OCI-LY7 (cell line): ENCODE measurements at regions not wholly inside any gene's neighbourhood (a gene's known extent, or its start where the extent isn't known, plus 50 kb on each side); places are given as distances from the start of the nearest gene placed in this dataset.

ENCODE experiments used
- BruUV-seq: library from RNA; stranded (reverse); fragments of 400-500 nt; replicated peaks from 2 replicates; lab custom pipeline; 2021; lab: Mats Ljungman, UMichigan
- CTCF ChIA-PET: fragments of 300-600 bp; sonication (Branson Sonifier 250); formaldehyde crosslinking; loops from one replicate; lab custom pipeline; 2022; ENCODE audit warnings: antibody characterized with exemption; ENCODE audit not compliant: unreplicated experiment; lab: Charles Lee
- POLR2A ChIA-PET: fragments of 300-600 bp; sonication (Branson Sonifier 250); formaldehyde crosslinking; loops from one replicate; lab custom pipeline; 2022; ENCODE audit warnings: antibody characterized with exemption; lab: Charles Lee
- DNase-seq: peaks from one replicate; pipeline ENCODE4 v3.0.0-alpha.2; 2015; ENCODE audit warnings: low spot score
- H2AFZ ChIP-seq: fragments of 200-600 bp; sonication (generic), shearing (Covaris generic); 2 replicates; pipeline ENCODE4 v1.6.1; 2014; ENCODE audit warnings: mild to moderate bottlenecking, antibody characterized with exemption, low read length, moderate library complexity
- H3K27ac ChIP-seq: fragments of 200-600 bp; sonication (generic); 2 replicates; pipeline ENCODE4 v1.5.1; 2014; ENCODE audit warnings: mixed run types, low read depth, mild to moderate bottlenecking, moderate library complexity, low read length, inconsistent platforms; ENCODE audit not compliant: poor library complexity, severe bottlenecking
- H3K36me3 ChIP-seq: fragments of 200-600 bp; sonication (generic); 2 replicates; pipeline ENCODE4 v1.6.1; 2014; ENCODE audit warnings: mild to moderate bottlenecking, antibody characterized with exemption, low read length, moderate library complexity, mixed read lengths; ENCODE audit not compliant: insufficient read depth
- H3K4me1 ChIP-seq: fragments of 200-600 bp; sonication (generic); 2 replicates; pipeline ENCODE4 v1.5.1; 2014; ENCODE audit warnings: mild to moderate bottlenecking, low read length; ENCODE audit not compliant: insufficient read depth, poor library complexity, severe bottlenecking
- H3K4me2 ChIP-seq: fragments of 200-600 bp; sonication (generic); 2 replicates; pipeline ENCODE4 v1.6.1; 2014; ENCODE audit warnings: mild to moderate bottlenecking, low read length
- H3K4me3 ChIP-seq: fragments of 200-600 bp; sonication (generic); 2 replicates; pipeline ENCODE4 v1.5.1; 2014; ENCODE audit warnings: mild to moderate bottlenecking, low read depth, low read length; ENCODE audit not compliant: poor library complexity, severe bottlenecking
- H3K79me2 ChIP-seq: fragments of 200-600 bp; sonication (generic); 2 replicates; pipeline ENCODE4 v1.6.1; 2016; ENCODE audit warnings: low read depth, mild to moderate bottlenecking, low read length, moderate library complexity, mixed read lengths; ENCODE audit not compliant: insufficient read depth
- H3K9me2 ChIP-seq: fragments of 200-600 bp; sonication (generic); 2 replicates; pipeline ENCODE4 v1.6.1; 2016; ENCODE audit warnings: mild to moderate bottlenecking, low read length, mixed read lengths; ENCODE audit not compliant: insufficient read depth
- H3K9me3 ChIP-seq: fragments of 200-600 bp; sonication (generic); 2 replicates; pipeline ENCODE4 v1.6.1; 2014; ENCODE audit warnings: mild to moderate bottlenecking, mixed run types, low read length, mixed read lengths
- H4K20me1 ChIP-seq: fragments of 200-600 bp; sonication (generic); 2 replicates; pipeline ENCODE4 v1.6.1; 2014; ENCODE audit warnings: mild to moderate bottlenecking, antibody characterized with exemption, low read length, moderate library complexity, mixed read lengths; ENCODE audit not compliant: insufficient read depth
- EZH2phosphoT487 ChIP-seq: fragments of 200-600 bp; sonication (generic); IDR thresholded peaks from 2 replicates; pipeline ENCODE4 v1.6.1; 2018; ENCODE audit warnings: low read depth, borderline replicate concordance, mild to moderate bottlenecking, mixed run types, antibody characterized with exemption, low read length, moderate library complexity, mixed read lengths
- intact Hi-C: fragments of 100-400 bp; cut with micrococcal nuclease; formaldehyde crosslinking; loops from one replicate; pipeline ENCODE4 v1.10.0; 2022; ENCODE audit not compliant: unreplicated experiment
- TF ChIP-seq, protein P1 (sequence below): fragments of 200-600 bp; sonication (generic); conservative IDR thresholded peaks from 2 replicates; pipeline ENCODE4 v1.5.1; 2014; ENCODE audit warnings: mild to moderate bottlenecking, antibody characterized with exemption, low read length, moderate library complexity, mixed read lengths

DNA sequence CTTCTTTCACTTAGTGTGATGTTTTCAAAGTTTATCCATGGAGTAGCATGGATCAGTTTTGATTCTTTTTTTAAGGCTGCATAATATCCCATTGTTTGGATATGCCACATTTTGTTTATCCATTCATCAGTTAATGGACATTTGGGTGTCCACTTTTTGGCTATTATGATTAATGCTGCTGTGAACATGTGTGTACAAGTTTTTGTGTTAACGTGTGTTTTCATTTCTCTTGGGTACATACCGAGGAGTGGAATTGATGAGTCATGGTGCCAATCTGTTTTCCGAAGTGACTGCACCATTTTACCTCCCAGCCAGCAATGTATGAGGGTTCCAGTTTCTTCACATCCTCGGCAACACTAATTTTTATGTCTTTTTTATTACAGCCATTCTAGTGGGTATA is 78.4 kb upstream of the CCDC28A start:
- POLR2A ChIA-PET: no interaction called here
- Histone ChIP-seq H3K27ac (no peak overlapping the region), H3K9me2 (no peaks in the 10 kb centered on the region), H3K36me3 (no peaks in the 10 kb centered on the region), H3K9me3 (no peaks in the 10 kb centered on the region), H3K4me3 (no peak overlapping the region), H3K4me2 (no peak overlapping the region), H4K20me1 (no peaks in the 10 kb centered on the region), H2AFZ (no peak overlapping the region), H3K79me2 (no peaks in the 10 kb centered on the region), H3K4me1 (no peaks in the 10 kb centered on the region)
- no TSS peak for BruUV-seq
- no peak for DNase-seq
- no peak for TF ChIP-seq EZH2phosphoT487
- TF ChIP-seq, protein P1, sequence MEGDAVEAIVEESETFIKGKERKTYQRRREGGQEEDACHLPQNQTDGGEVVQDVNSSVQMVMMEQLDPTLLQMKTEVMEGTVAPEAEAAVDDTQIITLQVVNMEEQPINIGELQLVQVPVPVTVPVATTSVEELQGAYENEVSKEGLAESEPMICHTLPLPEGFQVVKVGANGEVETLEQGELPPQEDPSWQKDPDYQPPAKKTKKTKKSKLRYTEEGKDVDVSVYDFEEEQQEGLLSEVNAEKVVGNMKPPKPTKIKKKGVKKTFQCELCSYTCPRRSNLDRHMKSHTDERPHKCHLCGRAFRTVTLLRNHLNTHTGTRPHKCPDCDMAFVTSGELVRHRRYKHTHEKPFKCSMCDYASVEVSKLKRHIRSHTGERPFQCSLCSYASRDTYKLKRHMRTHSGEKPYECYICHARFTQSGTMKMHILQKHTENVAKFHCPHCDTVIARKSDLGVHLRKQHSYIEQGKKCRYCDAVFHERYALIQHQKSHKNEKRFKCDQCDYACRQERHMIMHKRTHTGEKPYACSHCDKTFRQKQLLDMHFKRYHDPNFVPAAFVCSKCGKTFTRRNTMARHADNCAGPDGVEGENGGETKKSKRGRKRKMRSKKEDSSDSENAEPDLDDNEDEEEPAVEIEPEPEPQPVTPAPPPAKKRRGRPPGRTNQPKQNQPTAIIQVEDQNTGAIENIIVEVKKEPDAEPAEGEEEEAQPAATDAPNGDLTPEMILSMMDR: no peak
- CTCF ChIA-PET: no interaction called here
- intact Hi-C loops: no loop called here

DNA sequence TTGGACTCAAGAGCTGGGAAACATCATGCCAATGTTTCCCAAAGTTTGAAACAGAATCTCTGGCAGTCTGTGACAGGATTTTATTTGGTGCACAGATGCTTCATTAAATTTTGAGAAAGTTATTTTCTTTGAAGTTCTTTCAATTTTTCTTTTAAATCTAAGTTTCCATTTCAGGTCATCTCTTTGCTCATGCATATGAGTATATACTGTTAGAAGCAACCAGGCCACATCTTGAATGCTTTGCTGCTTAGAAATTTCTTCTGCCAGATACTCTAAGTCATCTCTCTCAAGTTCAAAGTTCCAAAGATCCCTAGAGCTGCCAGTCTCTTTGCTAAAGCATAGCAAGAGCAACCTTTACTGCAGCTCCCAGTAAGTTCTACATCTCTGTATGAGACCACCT is 59.1 kb upstream of the CCDC28A start:
- Histone ChIP-seq H3K36me3 (no peaks in the 10 kb centered on the region), H3K4me2 (no peak overlapping the region), H3K9me2 (no peaks in the 10 kb centered on the region), H3K79me2 (no peaks in the 10 kb centered on the region), H3K9me3 (no peaks in the 10 kb centered on the region), H2AFZ (no peak overlapping the region), H4K20me1 (0 out of 2 replicates have a peak, but pooled peaks cover 4% of the 10 kb centered on the region), H3K4me1 (no peaks in the 10 kb centered on the region), H3K27ac (no peak overlapping the region), H3K4me3 (no peak overlapping the region)
- CTCF ChIA-PET: no interaction called here
- BruUV-seq: no TSS peak
- POLR2A ChIA-PET: interaction anchor here (0.8 kb wide), 1 partner anchor 11 kb away, joined by 5 read pairs; no protein-coding TSS in a partner anchor
- intact Hi-C loops: no loop called here
- no peak for DNase-seq
- TF ChIP-seq EZH2phosphoT487: no peak
- TF ChIP-seq, protein P1: no peak

DNA sequence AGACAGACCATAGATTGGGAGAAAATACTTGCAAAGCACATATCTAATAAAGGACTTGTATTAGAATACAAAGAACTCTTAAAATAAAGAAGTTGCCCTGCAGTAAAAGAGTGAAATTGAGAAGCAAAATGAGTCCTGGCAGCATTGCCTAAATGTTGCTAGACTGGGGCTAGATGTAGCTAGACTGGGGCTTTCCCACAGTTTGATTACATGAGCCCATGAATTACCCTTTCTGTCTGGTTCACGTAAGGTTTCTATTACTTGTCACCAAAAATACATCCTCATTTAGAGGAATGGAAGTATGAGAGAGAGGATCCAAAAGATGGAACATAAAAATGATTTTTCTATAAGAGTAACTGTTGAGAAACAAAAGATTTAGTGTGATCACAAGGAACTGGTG is 57.6 kb upstream of the CCDC28A start:
- Histone ChIP-seq H3K9me3 (no peaks in the 10 kb centered on the region), H3K79me2 (no peaks in the 10 kb centered on the region), H2AFZ (no peak overlapping the region), H3K27ac (no peak overlapping the region), H3K9me2 (no peaks in the 10 kb centered on the region), H4K20me1 (0 out of 2 replicates have a peak, but pooled peaks cover 4% of the 10 kb centered on the region), H3K4me3 (no peak overlapping the region), H3K36me3 (no peaks in the 10 kb centered on the region), H3K4me1 (no peaks in the 10 kb centered on the region), H3K4me2 (no peak overlapping the region)
- POLR2A ChIA-PET: no interaction called here
- CTCF ChIA-PET: no interaction called here
- no TSS peak for BruUV-seq
- intact Hi-C loops: no loop called here
- no peak for DNase-seq
- TF ChIP-seq, protein P1: no peak
- no peak for TF ChIP-seq EZH2phosphoT487
